GM13976 (cell line): ENCODE measurements at regions not wholly inside any gene's neighbourhood (a gene's known extent, or its start where the extent isn't known, plus 50 kb on each side); places are given as distances from the start of the nearest gene placed in this dataset.

Experiments
- DNase-seq: peaks from one replicate; pipeline ENCODE4 v3.0.0; 2012; ENCODE audit warnings: low spot score
- CTCF ChIP-seq: IDR thresholded peaks from 2 replicates; pipeline ENCODE4 v1.5.1; 2012; ENCODE audit warnings: borderline replicate concordance, mild to moderate bottlenecking; ENCODE audit not compliant: insufficient read depth; ENCODE audit errors: extremely low read depth, missing control alignments, control extremely low read depth
- in situ Hi-C: fragments of 300-500 bp; cut with MboI; formaldehyde crosslinking; loops from one replicate; pipeline ENCODE4 v1.12.0; 2022; ENCODE audit warnings: low sequenced_read_pairs, mixed read lengths, inconsistent platforms; ENCODE audit not compliant: unreplicated experiment

- TF ChIP-seq CTCF: no peak
- in situ Hi-C loops: no loop called here
- no peak for DNase-seq
Observed at GRCh38 chr9:89793551-89793950, 188.7 kb downstream of the GADD45G start.

GRCh38 chr9:89794918-89795317, 190.1 kb downstream of the GADD45G start:
- TF ChIP-seq CTCF: no peak
- no peak for DNase-seq
- in situ Hi-C loops: no loop called here

- in situ Hi-C loops: no loop called here
- no peak for TF ChIP-seq CTCF
- no peak for DNase-seq
Observed at GRCh38 chr9:89795538-89796195, 190.9 kb downstream of the GADD45G start.

- no peak for DNase-seq
Observed at GRCh38 chr9:89796606-89797005, 191.8 kb downstream of the GADD45G start.

GRCh38 chr9:89797255-89797654, 192.4 kb downstream of the GADD45G start:
- no peak for DNase-seq
- no peak for TF ChIP-seq CTCF

More at GRCh38 chr9:89796606-89797005, 191.8 kb downstream of the GADD45G start:
- no peak for TF ChIP-seq CTCF
- in situ Hi-C loops: no loop called here

GRCh38 chr9:89797937-89798455, 193.2 kb downstream of the GADD45G start:
- TF ChIP-seq CTCF: no peak
- DNase-seq: no peak
- in situ Hi-C loops: no loop called here

More at GRCh38 chr9:89797255-89797654, 192.4 kb downstream of the GADD45G start:
- in situ Hi-C loops: no loop called here
